ENCODE measurements at regions not wholly inside any gene's neighbourhood (a gene's known extent, or its start where the extent isn't known, plus 50 kb on each side); places are given as distances from the start of the nearest gene placed in this dataset.

GRCh38 chr17:27079660-27080059, 214.3 kb upstream of the WSB1 start:
- TF ChIP-seq, protein P1, sequence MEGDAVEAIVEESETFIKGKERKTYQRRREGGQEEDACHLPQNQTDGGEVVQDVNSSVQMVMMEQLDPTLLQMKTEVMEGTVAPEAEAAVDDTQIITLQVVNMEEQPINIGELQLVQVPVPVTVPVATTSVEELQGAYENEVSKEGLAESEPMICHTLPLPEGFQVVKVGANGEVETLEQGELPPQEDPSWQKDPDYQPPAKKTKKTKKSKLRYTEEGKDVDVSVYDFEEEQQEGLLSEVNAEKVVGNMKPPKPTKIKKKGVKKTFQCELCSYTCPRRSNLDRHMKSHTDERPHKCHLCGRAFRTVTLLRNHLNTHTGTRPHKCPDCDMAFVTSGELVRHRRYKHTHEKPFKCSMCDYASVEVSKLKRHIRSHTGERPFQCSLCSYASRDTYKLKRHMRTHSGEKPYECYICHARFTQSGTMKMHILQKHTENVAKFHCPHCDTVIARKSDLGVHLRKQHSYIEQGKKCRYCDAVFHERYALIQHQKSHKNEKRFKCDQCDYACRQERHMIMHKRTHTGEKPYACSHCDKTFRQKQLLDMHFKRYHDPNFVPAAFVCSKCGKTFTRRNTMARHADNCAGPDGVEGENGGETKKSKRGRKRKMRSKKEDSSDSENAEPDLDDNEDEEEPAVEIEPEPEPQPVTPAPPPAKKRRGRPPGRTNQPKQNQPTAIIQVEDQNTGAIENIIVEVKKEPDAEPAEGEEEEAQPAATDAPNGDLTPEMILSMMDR (IDR thresholded peaks at IDR 0.05), result no peak
- TF ChIP-seq POLR2AphosphoS5 (IDR thresholded peaks at IDR 0.05) (no peak), POLR2A (IDR thresholded peaks at IDR 0.05) (no peak)

All from breast epithelium (tissue), 3 donors.